ENCODE measurements at regions not wholly inside any gene's neighbourhood (a gene's known extent, or its start where the extent isn't known, plus 50 kb on each side); places are given as distances from the start of the nearest gene placed in this dataset.

GRCh38 chr13:84865783-84866221 lies 933.4 kb downstream of the SLITRK6 start:
- TF ChIP-seq CTCF (conservative IDR thresholded peaks at IDR 0.05 in 1 of 2, IDR thresholded peaks at IDR 0.05 in 1 of 2; ENCODE audit: low read depth in 1 of 2, low read length in 2 of 2) = no peak
- no peak for TF ChIP-seq EZH2 (IDR thresholded peaks at IDR 0.05; ENCODE audit: low read length, missing control alignments)
